ENCODE measurements at regions not wholly inside any gene's neighbourhood (a gene's known extent, or its start where the extent isn't known, plus 50 kb on each side); places are given as distances from the start of the nearest gene placed in this dataset.

- Histone ChIP-seq H3K27me3 (ENCODE audit: control insufficient read depth, insufficient read depth, low read length) (no peaks in the 10 kb centered on the region), H3K4me3 (ENCODE audit: low read depth, low read length) (no peak overlapping the region), H3K36me3 (ENCODE audit: control insufficient read depth, insufficient read depth, low read length) (no peaks in the 10 kb centered on the region)
- TF ChIP-seq CTCF (IDR thresholded peaks at IDR 0.05; ENCODE audit: insufficient read depth, low read depth, low read length) = no peak
- CTCF ChIA-PET = no interaction called here
- no peak for DNase-seq (ENCODE audit: low read depth)
- POLR2A ChIA-PET = no interaction called here
Measured at GRCh38 chr9:32875242-32875641, 91.9 kb downstream of the TMEM215 start.

- H3K27me3 ChIP-seq (ENCODE audit: control insufficient read depth, insufficient read depth, low read length) = no peaks in the 10 kb centered on the region
- TF ChIP-seq CTCF (IDR thresholded peaks at IDR 0.05; ENCODE audit: insufficient read depth, low read depth, low read length) = no peak
- no peaks in the 10 kb centered on the region for H3K36me3 ChIP-seq (ENCODE audit: control insufficient read depth, insufficient read depth, low read length)
- no peak for DNase-seq (ENCODE audit: low read depth)
- POLR2A ChIA-PET = no interaction called here
- CTCF ChIA-PET = no interaction called here
- no peak overlapping the region for H3K4me3 ChIP-seq (ENCODE audit: low read depth, low read length)
Measured at GRCh38 chr9:32875748-32876147, 92.4 kb downstream of the TMEM215 start.

- ChIA-PET CTCF (no interaction called here), POLR2A (no interaction called here)
- no peak for DNase-seq (ENCODE audit: low read depth)
- H3K4me3 ChIP-seq (ENCODE audit: low read depth, low read length) = no peak overlapping the region
- no peaks in the 10 kb centered on the region for H3K36me3 ChIP-seq (ENCODE audit: control insufficient read depth, insufficient read depth, low read length)
- no peak for TF ChIP-seq CTCF (IDR thresholded peaks at IDR 0.05; ENCODE audit: insufficient read depth, low read depth, low read length)
- H3K27me3 ChIP-seq (ENCODE audit: control insufficient read depth, insufficient read depth, low read length) = no peaks in the 10 kb centered on the region
Measured at GRCh38 chr9:32877103-32877502, 93.8 kb downstream of the TMEM215 start.

GRCh38 chr9:32877639-32878217 is 94.4 kb downstream of the TMEM215 start:
- no peak for TF ChIP-seq CTCF (IDR thresholded peaks at IDR 0.05; ENCODE audit: insufficient read depth, low read depth, low read length)
- no peak for DNase-seq (ENCODE audit: low read depth)
- H3K27me3 ChIP-seq (ENCODE audit: control insufficient read depth, insufficient read depth, low read length) = no peaks in the 10 kb centered on the region
- H3K36me3 ChIP-seq (ENCODE audit: control insufficient read depth, insufficient read depth, low read length) = no peaks in the 10 kb centered on the region
- CTCF ChIA-PET = no interaction called here
- H3K4me3 ChIP-seq (ENCODE audit: low read depth, low read length) = no peak overlapping the region
- POLR2A ChIA-PET = no interaction called here

- ChIA-PET POLR2A (no interaction called here), CTCF (no interaction called here)
- Histone ChIP-seq H3K36me3 (ENCODE audit: control insufficient read depth, insufficient read depth, low read length) (no peaks in the 10 kb centered on the region), H3K27me3 (ENCODE audit: control insufficient read depth, insufficient read depth, low read length) (no peaks in the 10 kb centered on the region), H3K4me3 (ENCODE audit: low read depth, low read length) (no peak overlapping the region)
- TF ChIP-seq CTCF (IDR thresholded peaks at IDR 0.05; ENCODE audit: insufficient read depth, low read depth, low read length) = no peak
- DNase-seq (ENCODE audit: low read depth) = no peak
Measured at GRCh38 chr9:32879335-32879734, 96.0 kb downstream of the TMEM215 start.

All from BJ (cell line).